SJSA1 (cell line): ENCODE measurements at regions not wholly inside any gene's neighbourhood (a gene's known extent, or its start where the extent isn't known, plus 50 kb on each side); places are given as distances from the start of the nearest gene placed in this dataset.

Source experiments
- DNase-seq, 2 experiments: peaks; one replicate each; pipeline ENCODE4 v3.0.0-alpha.2; 2015 to 2020; ENCODE audit warnings: low spot score in 2 of 2, low read depth in 1 of 2
- H3K27ac ChIP-seq: fragments of 250-450 bp; sonication (Bioruptor Pico); 2 replicates; pipeline ENCODE4 v1.5.1; 2020; ENCODE audit warnings: mild to moderate bottlenecking, moderate library complexity
- H3K27me3 ChIP-seq: fragments of 250-450 bp; sonication (Bioruptor Pico); replicated peaks from 2 replicates; pipeline ENCODE4 v1.5.1; 2020; ENCODE audit warnings: mild to moderate bottlenecking, moderate library complexity
- H3K36me3 ChIP-seq: fragments of 250-450 bp; sonication (Bioruptor Pico); 2 replicates; pipeline ENCODE4 v1.5.1; 2020; ENCODE audit warnings: mild to moderate bottlenecking
- H3K4me1 ChIP-seq: fragments of 250-450 bp; sonication (Bioruptor Pico); replicated peaks from 2 replicates; pipeline ENCODE4 v1.6.1; 2021; ENCODE audit warnings: mild to moderate bottlenecking
- H3K4me3 ChIP-seq: fragments of 250-450 bp; sonication (Bioruptor Pico); 2 replicates; pipeline ENCODE4 v1.5.1; 2020; ENCODE audit warnings: mild to moderate bottlenecking
- H3K9me3 ChIP-seq: fragments of 250-450 bp; sonication (Bioruptor Pico); replicated peaks from 2 replicates; pipeline ENCODE4 v1.5.1; 2020; ENCODE audit warnings: mild to moderate bottlenecking

GRCh38 chr13:31675440-31675953 lies 63.8 kb upstream of the RXFP2 start:
- Histone ChIP-seq H3K9me3 (no peaks in the 10 kb centered on the region), H3K36me3 (no peaks in the 10 kb centered on the region), H3K27me3 (no peaks in the 10 kb centered on the region), H3K4me1 (no peaks in the 10 kb centered on the region), H3K4me3 (no peak overlapping the region), H3K27ac (no peak overlapping the region)
- no peak for DNase-seq

GRCh38 chr13:31681133-31681532 lies 58.2 kb upstream of the RXFP2 start:
- H3K9me3 ChIP-seq = no peaks in the 10 kb centered on the region
- no peaks in the 10 kb centered on the region for H3K27me3 ChIP-seq
- DNase-seq = no peak
- H3K4me3 ChIP-seq = no peak overlapping the region
- no peaks in the 10 kb centered on the region for H3K36me3 ChIP-seq
- no peaks in the 10 kb centered on the region for H3K4me1 ChIP-seq
- no peak overlapping the region for H3K27ac ChIP-seq

- H3K36me3 ChIP-seq = no peaks in the 10 kb centered on the region
- no peaks in the 10 kb centered on the region for H3K27me3 ChIP-seq
- no peaks in the 10 kb centered on the region for H3K4me1 ChIP-seq
- no peak overlapping the region for H3K4me3 ChIP-seq
- H3K27ac ChIP-seq = no peak overlapping the region
- no peak for DNase-seq
- no peaks in the 10 kb centered on the region for H3K9me3 ChIP-seq
These were observed 54.9 kb upstream of the RXFP2 start for GRCh38 chr13:31684466-31684865.

- no peaks in the 10 kb centered on the region for H3K9me3 ChIP-seq
- H3K36me3 ChIP-seq = no peaks in the 10 kb centered on the region
- no peak for DNase-seq
- H3K4me1 ChIP-seq = no peaks in the 10 kb centered on the region
- H3K4me3 ChIP-seq = no peak overlapping the region
- no peaks in the 10 kb centered on the region for H3K27me3 ChIP-seq
- H3K27ac ChIP-seq = no peak overlapping the region
These were observed 52.5 kb upstream of the RXFP2 start for GRCh38 chr13:31686670-31687425.
